Gastroesophageal sphincter (tissue), 3 donors: ENCODE measurements at regions not wholly inside any gene's neighbourhood (a gene's known extent, or its start where the extent isn't known, plus 50 kb on each side); places are given as distances from the start of the nearest gene placed in this dataset.

Source experiments
- CTCF ChIP-seq, 4 experiments: fragments of 200-600 bp in 2 of 4; fragments of 450-650 bp in 2 of 4; sonication (generic) in 1 of 4; IDR thresholded peaks; one replicate each; pipeline ENCODE4 v1.5.1; 2017 to 2019; ENCODE audit warnings: antibody characterized with exemption in 4 of 4, mild to moderate bottlenecking in 2 of 4, moderate library complexity in 2 of 4
- POLR2A ChIP-seq, 2 donors: fragments of 450-650 bp; IDR thresholded peaks; one replicate each; pipeline ENCODE4 v1.6.1; 2017; ENCODE audit warnings: antibody characterized with exemption in 2 of 2, mild to moderate bottlenecking in 2 of 2, moderate library complexity in 1 of 2

DNA sequence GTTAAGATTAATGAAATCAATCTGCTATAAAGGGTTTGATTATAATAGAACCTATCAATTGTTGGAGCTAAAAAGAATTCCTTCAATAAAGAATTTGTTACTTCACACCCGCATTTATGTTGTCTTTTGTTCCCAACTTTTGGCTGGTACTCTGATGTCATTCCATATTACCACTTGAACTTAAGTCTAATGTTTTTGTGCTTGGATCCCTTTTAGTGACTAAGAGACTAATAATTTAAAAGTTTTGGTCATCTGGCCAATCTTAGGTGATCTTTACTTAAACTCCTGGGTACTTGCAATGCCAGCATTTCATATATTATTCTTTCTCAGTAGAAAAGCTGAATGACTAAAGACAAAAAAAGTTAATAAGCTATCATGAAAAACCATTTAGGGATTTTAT lies 113.0 kb downstream of the TMEM30B start:
- TF ChIP-seq CTCF (IDR thresholded peaks at IDR 0.05) (no peak), POLR2A (IDR thresholded peaks at IDR 0.05) (no peak)
